Neural progenitor cell (in vitro differentiated cells): ENCODE measurements at regions not wholly inside any gene's neighbourhood (a gene's known extent, or its start where the extent isn't known, plus 50 kb on each side); places are given as distances from the start of the nearest gene placed in this dataset.

Experiments
- DNase-seq: peaks from one replicate; pipeline ENCODE4 v3.0.0-alpha.2; 2016; ENCODE audit warnings: low spot score
- H2AFZ ChIP-seq: fragments of 200-600 bp; sonication (generic); replicated peaks from 2 replicates; pipeline ENCODE4 v1.6.1; 2016; ENCODE audit warnings: antibody characterized with exemption
- H3F3A ChIP-seq: fragments of 200-600 bp; sonication (generic); 2 replicates; pipeline ENCODE4 v1.6.1; 2016; ENCODE audit warnings: antibody characterized with exemption, low read depth
- H3K27ac ChIP-seq: fragments of 200-600 bp; sonication (generic); 2 replicates; pipeline ENCODE4 v1.5.1; 2016; ENCODE audit warnings: mild to moderate bottlenecking
- H3K27me3 ChIP-seq: fragments of 200-600 bp; sonication (generic); 2 replicates; pipeline ENCODE4 v1.6.1; 2016; ENCODE audit warnings: mild to moderate bottlenecking, moderate library complexity
- H3K36me3 ChIP-seq: fragments of 200-600 bp; sonication (generic); 2 replicates; pipeline ENCODE4 v1.5.1; 2016
- H3K4me1 ChIP-seq: fragments of 200-600 bp; sonication (generic); 2 replicates; pipeline ENCODE4 v1.6.1; 2016; ENCODE audit warnings: mixed run types
- H3K4me2 ChIP-seq: fragments of 200-600 bp; sonication (generic); 2 replicates; pipeline ENCODE4 v1.6.1; 2016
- H3K4me3 ChIP-seq: fragments of 200-600 bp; sonication (generic); 2 replicates; pipeline ENCODE4 v1.5.1; 2016
- H3K79me2 ChIP-seq: fragments of 200-600 bp; sonication (generic); 2 replicates; pipeline ENCODE4 v1.6.1; 2016; ENCODE audit warnings: low read depth
- H3K9ac ChIP-seq: fragments of 200-600 bp; sonication (generic); 2 replicates; pipeline ENCODE4 v1.6.1; 2016
- H3K9me3 ChIP-seq: fragments of 200-600 bp; sonication (generic); 2 replicates; pipeline ENCODE4 v1.5.1; 2016; ENCODE audit warnings: low read depth
- H4K20me1 ChIP-seq: fragments of 200-600 bp; sonication (generic); 2 replicates; pipeline ENCODE4 v1.6.1; 2016; ENCODE audit warnings: low read depth
- H3K27ac Mint-ChIP-seq: 3 replicates; pipeline ENCODE4 v1.8.0; 2021; ENCODE audit warnings: mixed read lengths
- H3K27me3 Mint-ChIP-seq: 2 replicates; pipeline ENCODE4 v1.8.0; 2022; ENCODE audit warnings: low read depth, mild to moderate bottlenecking, inconsistent platforms, moderate library complexity, mixed read lengths; ENCODE audit not compliant: insufficient read depth
- H3K36me3 Mint-ChIP-seq: 3 replicates; pipeline ENCODE4 v1.8.0; 2021; ENCODE audit warnings: mixed read lengths
- H3K4me1 Mint-ChIP-seq: 3 replicates; pipeline ENCODE4 v1.8.0; 2021; ENCODE audit warnings: mixed read lengths
- H3K4me3 Mint-ChIP-seq: 3 replicates; pipeline ENCODE4 v1.8.0; 2021; ENCODE audit warnings: mild to moderate bottlenecking, moderate library complexity, mixed read lengths
- H3K9me3 Mint-ChIP-seq: 3 replicates; pipeline ENCODE4 v1.8.0; 2020; ENCODE audit warnings: mixed read lengths
- EZH2 ChIP-seq: fragments of 200-600 bp; sonication (generic); IDR thresholded peaks from 2 replicates; pipeline ENCODE4 v1.6.1; 2017; ENCODE audit warnings: antibody characterized with exemption, mild to moderate bottlenecking, moderate library complexity
- EZH2phosphoT487 ChIP-seq: fragments of 200-600 bp; sonication (generic); IDR thresholded peaks from 2 replicates; pipeline ENCODE4 v1.6.1; 2017; ENCODE audit warnings: antibody characterized with exemption
- TF ChIP-seq, protein P1 (sequence below): fragments of 200-600 bp; sonication (generic); IDR thresholded peaks from 2 replicates; pipeline ENCODE4 v1.5.1; 2017; ENCODE audit warnings: antibody characterized with exemption, mild to moderate bottlenecking

DNA sequence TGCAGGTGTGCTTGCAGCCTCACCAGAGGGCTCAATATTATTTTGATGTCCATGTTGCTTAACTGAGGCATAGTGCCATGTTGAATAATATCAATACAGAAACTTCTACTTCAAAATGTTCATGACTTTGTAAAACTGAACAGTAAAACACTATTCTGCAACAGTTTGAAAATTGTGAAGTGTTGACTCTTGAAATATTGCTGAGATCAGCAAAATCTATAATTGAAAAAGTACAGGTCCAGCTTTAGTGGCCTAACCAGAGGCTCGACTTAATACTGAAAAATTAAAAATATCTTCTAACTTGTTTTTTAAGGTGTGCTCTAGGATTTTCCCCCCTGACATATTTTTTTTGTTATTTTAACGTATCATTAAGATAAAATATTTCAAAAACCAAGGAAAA lies 1460.7 kb downstream of the EFNB2 start:
- H3K79me2 ChIP-seq, result no peaks in the 10 kb centered on the region
- Mint-ChIP-seq H3K9me3 (no peaks in the 10 kb centered on the region), H3K4me1 (no peaks in the 10 kb centered on the region), H3K4me3 (no peak overlapping the region), H3K36me3 (no peaks in the 10 kb centered on the region), H3K27me3 (peaks cover 2% of the 10 kb centered on the region), H3K27ac (no peak overlapping the region)
- DNase-seq, result no peak
- no peak overlapping the region for H3K4me3 ChIP-seq
- H3K27me3 ChIP-seq, result no peaks in the 10 kb centered on the region
- H3K4me1 ChIP-seq, result no peaks in the 10 kb centered on the region
- no peak overlapping the region for H3K9ac ChIP-seq
- no peak overlapping the region for H3K27ac ChIP-seq
- no peak overlapping the region for H3K4me2 ChIP-seq
- H4K20me1 ChIP-seq, result no peaks in the 10 kb centered on the region
- no peaks in the 10 kb centered on the region for H3K36me3 ChIP-seq
- TF ChIP-seq EZH2phosphoT487, result no peak
- TF ChIP-seq EZH2, result no peak
- TF ChIP-seq, protein P1, sequence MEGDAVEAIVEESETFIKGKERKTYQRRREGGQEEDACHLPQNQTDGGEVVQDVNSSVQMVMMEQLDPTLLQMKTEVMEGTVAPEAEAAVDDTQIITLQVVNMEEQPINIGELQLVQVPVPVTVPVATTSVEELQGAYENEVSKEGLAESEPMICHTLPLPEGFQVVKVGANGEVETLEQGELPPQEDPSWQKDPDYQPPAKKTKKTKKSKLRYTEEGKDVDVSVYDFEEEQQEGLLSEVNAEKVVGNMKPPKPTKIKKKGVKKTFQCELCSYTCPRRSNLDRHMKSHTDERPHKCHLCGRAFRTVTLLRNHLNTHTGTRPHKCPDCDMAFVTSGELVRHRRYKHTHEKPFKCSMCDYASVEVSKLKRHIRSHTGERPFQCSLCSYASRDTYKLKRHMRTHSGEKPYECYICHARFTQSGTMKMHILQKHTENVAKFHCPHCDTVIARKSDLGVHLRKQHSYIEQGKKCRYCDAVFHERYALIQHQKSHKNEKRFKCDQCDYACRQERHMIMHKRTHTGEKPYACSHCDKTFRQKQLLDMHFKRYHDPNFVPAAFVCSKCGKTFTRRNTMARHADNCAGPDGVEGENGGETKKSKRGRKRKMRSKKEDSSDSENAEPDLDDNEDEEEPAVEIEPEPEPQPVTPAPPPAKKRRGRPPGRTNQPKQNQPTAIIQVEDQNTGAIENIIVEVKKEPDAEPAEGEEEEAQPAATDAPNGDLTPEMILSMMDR, result no peak
- H3F3A ChIP-seq, result no peaks in the 10 kb centered on the region
- no peak overlapping the region for H2AFZ ChIP-seq
- no peaks in the 10 kb centered on the region for H3K9me3 ChIP-seq

DNA sequence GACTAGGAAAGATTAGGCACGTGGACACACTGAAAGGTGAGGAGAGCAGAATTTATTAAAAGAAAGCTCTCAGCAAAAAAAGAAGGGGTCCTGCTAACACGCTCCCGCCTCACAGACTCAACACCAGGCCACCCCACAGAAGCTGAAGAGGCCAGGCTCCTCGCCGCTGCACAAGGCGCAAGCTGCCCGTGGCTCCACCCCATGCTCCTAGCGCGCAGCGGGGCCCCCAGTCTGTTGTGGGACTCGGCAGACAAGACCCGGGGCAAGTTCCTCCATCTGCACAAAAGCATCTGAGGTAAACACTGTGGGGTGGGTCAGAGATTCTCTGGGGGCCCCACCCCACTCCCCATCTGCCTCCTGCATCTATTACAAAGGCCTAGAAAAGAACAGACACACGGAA lies 1462.4 kb downstream of the EFNB2 start:
- H3K27ac Mint-ChIP-seq, result no peak overlapping the region
- H3K4me1 Mint-ChIP-seq, result peaks cover 2% of the 10 kb centered on the region
- Histone ChIP-seq H3K4me2 (no peak overlapping the region), H3K27me3 (no peaks in the 10 kb centered on the region), H3K27ac (no peak overlapping the region), H3K36me3 (no peaks in the 10 kb centered on the region), H2AFZ (no peak overlapping the region), H3F3A (no peaks in the 10 kb centered on the region), H3K9me3 (no peaks in the 10 kb centered on the region), H3K4me1 (no peaks in the 10 kb centered on the region), H4K20me1 (no peaks in the 10 kb centered on the region), H3K79me2 (no peaks in the 10 kb centered on the region), H3K9ac (no peak overlapping the region), H3K4me3 (no peak overlapping the region)
- TF ChIP-seq, protein P1, result no peak
- TF ChIP-seq EZH2phosphoT487, result no peak
- TF ChIP-seq EZH2, result no peak
- H3K36me3 Mint-ChIP-seq, result no peaks in the 10 kb centered on the region
- no peaks in the 10 kb centered on the region for H3K9me3 Mint-ChIP-seq
- H3K27me3 Mint-ChIP-seq, result peaks cover 2% of the 10 kb centered on the region
- H3K4me3 Mint-ChIP-seq, result no peak overlapping the region
- no peak for DNase-seq

DNA sequence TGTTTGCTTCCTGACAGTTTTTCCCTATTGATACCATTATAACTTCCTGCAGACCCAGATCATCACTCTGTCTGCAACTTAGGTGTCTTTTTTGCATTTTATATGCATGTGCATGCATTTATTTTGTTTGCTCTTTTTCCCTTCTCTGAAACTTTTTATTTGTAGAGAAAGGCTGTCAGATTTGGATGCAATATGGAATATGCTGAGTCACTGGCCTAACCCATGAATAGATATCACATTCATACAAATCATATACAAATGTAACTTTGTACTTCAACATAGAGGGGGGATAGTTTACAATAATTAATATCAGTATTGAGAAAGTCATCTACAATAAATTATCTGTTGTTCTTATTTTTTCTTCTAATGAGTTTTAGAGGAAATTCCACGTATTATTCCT lies 1465.0 kb downstream of the EFNB2 start:
- Mint-ChIP-seq H3K4me1 (peaks cover 2% of the 10 kb centered on the region), H3K36me3 (no peaks in the 10 kb centered on the region), H3K27me3 (peaks cover 2% of the 10 kb centered on the region), H3K27ac (no peak overlapping the region), H3K9me3 (no peaks in the 10 kb centered on the region), H3K4me3 (no peak overlapping the region)
- no peak overlapping the region for H3K4me3 ChIP-seq
- no peak overlapping the region for H3K4me2 ChIP-seq
- TF ChIP-seq EZH2phosphoT487, result no peak
- TF ChIP-seq, protein P1, result no peak
- TF ChIP-seq EZH2, result no peak
- no peak overlapping the region for H3K9ac ChIP-seq
- no peaks in the 10 kb centered on the region for H3K9me3 ChIP-seq
- no peaks in the 10 kb centered on the region for H3K79me2 ChIP-seq
- no peak for DNase-seq
- no peaks in the 10 kb centered on the region for H3K27me3 ChIP-seq
- no peaks in the 10 kb centered on the region for H3K4me1 ChIP-seq
- H3K27ac ChIP-seq, result no peak overlapping the region
- H4K20me1 ChIP-seq, result no peaks in the 10 kb centered on the region
- no peak overlapping the region for H2AFZ ChIP-seq
- no peaks in the 10 kb centered on the region for H3K36me3 ChIP-seq
- no peaks in the 10 kb centered on the region for H3F3A ChIP-seq

DNA sequence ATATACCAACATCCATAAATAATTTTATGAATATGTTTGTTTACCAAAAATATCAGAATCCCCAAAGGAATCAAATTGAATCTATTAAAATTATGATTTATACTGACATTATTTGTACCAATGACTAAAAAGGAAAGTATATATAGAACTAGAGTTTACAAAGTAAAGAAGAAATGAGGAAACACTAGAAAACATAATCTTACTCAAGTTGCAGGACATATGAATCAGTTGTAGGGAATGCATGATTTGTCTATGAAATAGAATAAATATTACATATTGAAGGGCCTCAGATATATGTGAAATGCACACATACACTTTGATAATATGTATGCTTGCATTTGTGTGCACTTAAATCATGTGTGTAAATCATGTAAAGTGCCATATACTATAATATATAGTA lies 1466.4 kb downstream of the EFNB2 start:
- TF ChIP-seq, protein P1, result no peak
- TF ChIP-seq EZH2phosphoT487 (no peak), EZH2 (no peak)
- Histone ChIP-seq H3K4me1 (no peaks in the 10 kb centered on the region), H3K27ac (no peak overlapping the region), H3K79me2 (no peaks in the 10 kb centered on the region), H3K27me3 (no peaks in the 10 kb centered on the region), H3K4me3 (no peak overlapping the region), H3K36me3 (no peaks in the 10 kb centered on the region), H3K9me3 (no peaks in the 10 kb centered on the region), H4K20me1 (no peaks in the 10 kb centered on the region), H2AFZ (no peak overlapping the region), H3F3A (no peaks in the 10 kb centered on the region), H3K9ac (no peak overlapping the region), H3K4me2 (no peak overlapping the region)
- Mint-ChIP-seq H3K27ac (no peak overlapping the region), H3K9me3 (no peaks in the 10 kb centered on the region), H3K4me3 (no peak overlapping the region), H3K27me3 (peaks cover 2% of the 10 kb centered on the region), H3K4me1 (peaks cover 2% of the 10 kb centered on the region), H3K36me3 (no peaks in the 10 kb centered on the region)
- DNase-seq, result no peak
